Transverse colon (tissue), 4 donors: ENCODE measurements at regions not wholly inside any gene's neighbourhood (a gene's known extent, or its start where the extent isn't known, plus 50 kb on each side); places are given as distances from the start of the nearest gene placed in this dataset.
"Not testable (repeated sequence)": the region's sequence is repeated elsewhere in the genome, so short reads cannot be mapped to it uniquely, and the experiment has no call there.

Experiments
- DNase-seq: peaks from one replicate; pipeline ENCODE4 v3.0.0-alpha.2; 2019
- H3K27ac ChIP-seq, 4 donors: fragments of 200-600 bp; sonication (generic); 2 replicates each; pipeline ENCODE4 v1.5.1; 2016 to 2018; ENCODE audit warnings: inconsistent platforms in 4 of 4
- H3K27me3 ChIP-seq: fragments of 200-600 bp; sonication (generic); 2 replicates; pipeline ENCODE4 v1.5.1; 2017; ENCODE audit warnings: inconsistent platforms
- H3K36me3 ChIP-seq, 4 donors: fragments of 200-600 bp; sonication (generic); 2 replicates each; pipeline ENCODE4 v1.5.1; 2017 to 2019; ENCODE audit warnings: inconsistent platforms in 4 of 4
- H3K4me1 ChIP-seq, 4 donors: fragments of 200-600 bp; sonication (generic); 2 replicates each; pipeline ENCODE4 v1.5.1; 2017 to 2020; ENCODE audit warnings: inconsistent platforms in 4 of 4
- H3K4me3 ChIP-seq, 4 donors: fragments of 200-600 bp; sonication (generic); 1 replicate in 1 of 4; 2 replicates in 3 of 4; pipeline versions ENCODE4 v1.5.1 to v1.6.1; 2017 to 2019; ENCODE audit warnings: inconsistent platforms in 4 of 4
- H3K9me3 ChIP-seq, 2 donors: fragments of 200-600 bp; sonication (generic); 2 replicates each; pipeline ENCODE4 v1.5.1; 2017 to 2019; ENCODE audit warnings: inconsistent platforms in 2 of 2
- CTCF ChIP-seq, 5 experiments: fragments of 200-600 bp in 3 of 5; fragments of 450-650 bp in 2 of 5; sonication (generic) in 3 of 5; IDR thresholded peaks; 1 replicate in 2 of 5; 2 replicates in 3 of 5; pipeline ENCODE4 v1.5.1; 2016 to 2017; ENCODE audit warnings: antibody characterized with exemption in 5 of 5, inconsistent platforms in 3 of 5, mild to moderate bottlenecking in 2 of 5, moderate library complexity in 1 of 5
- EP300 ChIP-seq: sonication (generic); formaldehyde crosslinking; IDR thresholded peaks from one replicate; pipeline ENCODE4 v1.6.1; 2017; ENCODE audit warnings: antibody characterized with exemption, low read depth
- POLR2A ChIP-seq: fragments of 450-650 bp; IDR thresholded peaks from one replicate; pipeline ENCODE4 v1.6.1; 2016; ENCODE audit warnings: antibody characterized with exemption, mild to moderate bottlenecking, moderate library complexity
- POLR2AphosphoS5 ChIP-seq, 3 donors: sonication (generic); formaldehyde crosslinking; IDR thresholded peaks; one replicate each; pipeline ENCODE4 v1.6.1; 2016; ENCODE audit warnings: antibody characterized with exemption in 3 of 3
- WGBS, 2 donors: methylation state at CpG; one replicate each; pipeline ENCODE4 v1.1.5; 2018; ENCODE audit warnings: low coverage in 1 of 2; 5-methylcytosine and 5-hydroxymethylcytosine counted together
- in situ Hi-C, 4 donors: fragments of 200-750 bp; cut with MboI; loops; one replicate each; pipeline versions ENCODE4 v1.15.0 to v1.15.1; 2017; ENCODE audit warnings: low sequenced_read_pairs in 3 of 4, low pct_ligation_motif_present in 1 of 4, low pct_unique_long_range_greater_than_20kb in 1 of 4
- intact Hi-C: fragments of 100-400 bp; cut with DNase I; formaldehyde crosslinking; loops from one replicate; pipeline ENCODE4 v1.15.1; 2023; ENCODE audit warnings: low total_unique reads

- 92 to 100% methylated on average over 2 of the region's 2 CpGs for WGBS, 2 donors
Observed at GRCh38 chr2:185667452-185667851, 71.2 kb upstream of the FSIP2 start.

GRCh38 chr2:185668710-185669109 lies 69.9 kb upstream of the FSIP2 start:
- no peak overlapping the region for H3K4me3 ChIP-seq
- TF ChIP-seq EP300 (no peak), CTCF (IDR thresholded peaks at IDR 0.05) (no peak), POLR2AphosphoS5 (IDR thresholded peaks at IDR 0.05) (no peak), POLR2A (no peak)
- intact Hi-C loops: no loop called here

More at GRCh38 chr2:185667452-185667851, 71.2 kb upstream of the FSIP2 start:
- in situ Hi-C loops: no loop called here
- Histone ChIP-seq H3K4me3 (no peak overlapping the region), H3K4me1 (no peaks in the 10 kb centered on the region), H3K36me3 (no peaks in the 10 kb centered on the region), H3K9me3 (no peaks in the 10 kb centered on the region), H3K27ac (no peak overlapping the region), H3K27me3 (no peaks in the 10 kb centered on the region)
- DNase-seq: no peak
- intact Hi-C loops: no loop called here
- TF ChIP-seq POLR2A (no peak), EP300 (no peak), POLR2AphosphoS5 (IDR thresholded peaks at IDR 0.05) (no peak), CTCF (IDR thresholded peaks at IDR 0.05) (no peak)

GRCh38 chr2:185674232-185674631 lies 64.4 kb upstream of the FSIP2 start:
- no peak overlapping the region for H3K27ac ChIP-seq
- intact Hi-C loops (no loop called here), in situ Hi-C loops (no loop called here)
- H3K4me3 ChIP-seq: no peak overlapping the region
- no peaks in the 10 kb centered on the region for H3K9me3 ChIP-seq
- H3K36me3 ChIP-seq: no peaks in the 10 kb centered on the region
- TF ChIP-seq CTCF (IDR thresholded peaks at IDR 0.05) (no peak), POLR2A (no peak)
- no peak for DNase-seq
- no peaks in the 10 kb centered on the region for H3K27me3 ChIP-seq
- no peaks in the 10 kb centered on the region for H3K4me1 ChIP-seq
- 50 to 67% methylated on average over 1 of the region's 1 CpG for WGBS, 2 donors

More at GRCh38 chr2:185668710-185669109, 69.9 kb upstream of the FSIP2 start:
- Histone ChIP-seq H3K36me3 (no peaks in the 10 kb centered on the region), H3K4me1 (no peaks in the 10 kb centered on the region), H3K27me3 (no peaks in the 10 kb centered on the region), H3K27ac (no peak overlapping the region), H3K9me3 (no peaks in the 10 kb centered on the region)
- in situ Hi-C loops: no loop called here
- DNase-seq: no peak

- Histone ChIP-seq H3K27ac (no peak overlapping the region), H3K4me1 (no peaks in the 10 kb centered on the region), H3K9me3 (no peaks in the 10 kb centered on the region), H3K36me3 (no peaks in the 10 kb centered on the region), H3K27me3 (no peaks in the 10 kb centered on the region), H3K4me3 (no peak overlapping the region)
- TF ChIP-seq CTCF (IDR thresholded peaks at IDR 0.05) (no peak), EP300 (no peak), POLR2A (no peak), POLR2AphosphoS5 (IDR thresholded peaks at IDR 0.05) (no peak)
- in situ Hi-C loops: no loop called here
- intact Hi-C loops: no loop called here
- DNase-seq: no peak
- WGBS, 2 donors: 80 to 85% methylated on average over 2 of the region's 2 CpGs
Observed at GRCh38 chr2:185676316-185676715, 62.3 kb upstream of the FSIP2 start.

- WGBS, 2 donors: 85 to 91% methylated on average over 3 of the region's 3 CpGs
- H3K9me3 ChIP-seq, H3K27me3 ChIP-seq, intact Hi-C loops, H3K27ac ChIP-seq, in situ Hi-C loops, DNase-seq, H3K4me1 ChIP-seq, H3K4me3 ChIP-seq, H3K36me3 ChIP-seq: not testable (repeated sequence)
Observed at GRCh38 chr2:185687001-185687400, 51.6 kb upstream of the FSIP2 start.
